PC-3 (cell line): ENCODE measurements at regions not wholly inside any gene's neighbourhood (a gene's known extent, or its start where the extent isn't known, plus 50 kb on each side); places are given as distances from the start of the nearest gene placed in this dataset.

ENCODE experiments used
- ATAC-seq: fragments of 200-7000 bp; cut with Tn5 transposase; 2 replicates; pipeline ENCODE4 v1.9.1; 2020; ENCODE audit warnings: mild to moderate bottlenecking, moderate library complexity
- BruUV-seq: library from RNA; stranded (reverse); fragments of 400-500 nt; replicated peaks from 2 replicates; lab custom pipeline; 2021; lab: Mats Ljungman, UMichigan
- CTCF ChIA-PET: fragments of 300-600 bp; sonication (Branson Sonifier 250); formaldehyde crosslinking; loops from one replicate; lab custom pipeline; 2022; ENCODE audit warnings: antibody characterized with exemption; lab: Charles Lee
- POLR2A ChIA-PET: fragments of 300-600 bp; sonication (Branson Sonifier 250); formaldehyde crosslinking; loops from one replicate; lab custom pipeline; 2022; ENCODE audit warnings: antibody characterized with exemption; ENCODE audit not compliant: unreplicated experiment; lab: Charles Lee
- DNase-seq: peaks from one replicate; pipeline ENCODE4 v3.0.0-alpha.2; 2015
- H2AFZ ChIP-seq: fragments of 300-600 bp; sonication (generic); 2 replicates; pipeline ENCODE4 v1.6.0; 2016; ENCODE audit warnings: antibody characterized with exemption, low read length
- H3F3A ChIP-seq: fragments of 300-600 bp; sonication (generic); one replicate; pipeline ENCODE4 v1.6.0; 2017; ENCODE audit warnings: antibody characterized with exemption, low read length, control low read depth, mild to moderate bottlenecking; ENCODE audit not compliant: unreplicated experiment
- H3K27ac ChIP-seq: fragments of 300-600 bp; sonication (generic); 2 replicates; pipeline ENCODE4 v1.5.1; 2016; ENCODE audit warnings: mild to moderate bottlenecking, low read length
- H3K27me3 ChIP-seq: fragments of 300-600 bp; sonication (generic); 2 replicates; pipeline ENCODE4 v1.6.1; 2016; ENCODE audit warnings: low read length, mixed read lengths
- H3K36me3 ChIP-seq: fragments of 300-600 bp; sonication (generic); 2 replicates; pipeline ENCODE4 v1.6.1; 2016; ENCODE audit warnings: low read depth, mixed run types, low read length, mixed read lengths
- H3K4me1 ChIP-seq: fragments of 300-600 bp; sonication (generic); 2 replicates; pipeline ENCODE4 v1.5.1; 2016; ENCODE audit warnings: low read length; ENCODE audit not compliant: insufficient read depth
- H3K4me2 ChIP-seq: fragments of 300-600 bp; sonication (generic); 2 replicates; pipeline ENCODE4 v1.6.0; 2016; ENCODE audit warnings: low read length
- H3K4me3 ChIP-seq: fragments of 300-600 bp; sonication (generic); 2 replicates; pipeline ENCODE4 v1.5.1; 2016; ENCODE audit warnings: mild to moderate bottlenecking, low read length, mixed read lengths
- H3K79me2 ChIP-seq: fragments of 300-600 bp; sonication (generic); 2 replicates; pipeline ENCODE4 v1.6.1; 2017; ENCODE audit warnings: low read length, mixed read lengths
- H3K9ac ChIP-seq: fragments of 300-600 bp; sonication (generic); 2 replicates; pipeline ENCODE4 v1.6.0; 2016; ENCODE audit warnings: mild to moderate bottlenecking, low read length
- H3K9me2 ChIP-seq: fragments of 300-600 bp; sonication (generic); replicated peaks from 2 replicates; pipeline ENCODE4 v1.6.1; 2016; ENCODE audit warnings: mixed run types, low read length, mixed read lengths
- H3K9me3 ChIP-seq: fragments of 300-600 bp; sonication (generic); 2 replicates; pipeline ENCODE4 v1.6.1; 2016; ENCODE audit warnings: low read length, mixed read lengths
- H4K20me1 ChIP-seq: fragments of 300-600 bp; sonication (generic); 2 replicates; pipeline ENCODE4 v1.6.1; 2016; ENCODE audit warnings: low read length, mixed read lengths
- CTCF ChIP-seq: fragments of 300-600 bp; sonication (generic); conservative IDR thresholded peaks from 2 replicates; pipeline ENCODE4 v1.5.1; 2017; ENCODE audit warnings: antibody characterized with exemption, low read depth, mild to moderate bottlenecking, low read length
- EZH2 ChIP-seq: fragments of 300-600 bp; sonication (generic); IDR thresholded peaks from one replicate; pipeline ENCODE4 v1.6.1; 2017; ENCODE audit warnings: antibody characterized with exemption, mild to moderate bottlenecking, low read length; ENCODE audit not compliant: unreplicated experiment
- EZH2phosphoT487 ChIP-seq: fragments of 300-600 bp; sonication (generic); IDR thresholded peaks from 2 replicates; pipeline ENCODE4 v1.6.1; 2018; ENCODE audit warnings: mild to moderate bottlenecking, antibody characterized with exemption, low read length, borderline replicate concordance
- intact Hi-C: fragments of 100-400 bp; cut with micrococcal nuclease; formaldehyde crosslinking; loops from 2 replicates; pipeline ENCODE4 v1.9.0; 2023

- Histone ChIP-seq H4K20me1 (no peaks in the 10 kb centered on the region), H3K4me1 (no peaks in the 10 kb centered on the region), H3K4me2 (no peak overlapping the region), H3K36me3 (no peaks in the 10 kb centered on the region), H2AFZ (no peak overlapping the region), H3K79me2 (no peaks in the 10 kb centered on the region), H3K27ac (no peak overlapping the region), H3K4me3 (no peak overlapping the region), H3K9me3 (no peaks in the 10 kb centered on the region), H3K27me3 (no peaks in the 10 kb centered on the region), H3K9ac (no peak overlapping the region), H3K9me2 (no peaks in the 10 kb centered on the region), H3F3A (no peaks in the 10 kb centered on the region)
- ChIA-PET POLR2A (no interaction called here), CTCF (no interaction called here)
- TF ChIP-seq EZH2 (no peak), EZH2phosphoT487 (no peak), CTCF (no peak)
- no peak for DNase-seq
- no TSS peak for BruUV-seq
- intact Hi-C loops, result no loop called here
- no peak for ATAC-seq
Observed at GRCh38 chr10:112886463-112886862, 63.6 kb upstream of the TCF7L2 start.

- H3K79me2 ChIP-seq, result no peaks in the 10 kb centered on the region
- H3K4me3 ChIP-seq, result no peak overlapping the region
- no peaks in the 10 kb centered on the region for H3F3A ChIP-seq
- TF ChIP-seq CTCF (no peak), EZH2phosphoT487 (no peak), EZH2 (no peak)
- H3K36me3 ChIP-seq, result no peaks in the 10 kb centered on the region
- H3K27ac ChIP-seq, result no peak overlapping the region
- H3K4me1 ChIP-seq, result no peaks in the 10 kb centered on the region
- no peaks in the 10 kb centered on the region for H4K20me1 ChIP-seq
- no peak overlapping the region for H3K9ac ChIP-seq
- no peaks in the 10 kb centered on the region for H3K27me3 ChIP-seq
- H2AFZ ChIP-seq, result no peak overlapping the region
- no peaks in the 10 kb centered on the region for H3K9me3 ChIP-seq
- H3K9me2 ChIP-seq, result no peaks in the 10 kb centered on the region
- intact Hi-C loops, result no loop called here
- CTCF ChIA-PET, result no interaction called here
- ATAC-seq (no peak), DNase-seq (no peak)
- no TSS peak for BruUV-seq
- no peak overlapping the region for H3K4me2 ChIP-seq
- POLR2A ChIA-PET, result no interaction called here
Observed at GRCh38 chr10:112887968-112888367, 62.1 kb upstream of the TCF7L2 start.

GRCh38 chr10:112895292-112895691, 54.8 kb upstream of the TCF7L2 start:
- no peak for DNase-seq
- Histone ChIP-seq H3K4me2 (no peak overlapping the region), H2AFZ (no peak overlapping the region), H3K4me1 (no peaks in the 10 kb centered on the region), H3K9ac (no peak overlapping the region), H3F3A (no peaks in the 10 kb centered on the region), H3K9me2 (no peaks in the 10 kb centered on the region), H3K27ac (no peak overlapping the region), H4K20me1 (no peaks in the 10 kb centered on the region), H3K4me3 (no peak overlapping the region), H3K36me3 (no peaks in the 10 kb centered on the region), H3K27me3 (no peaks in the 10 kb centered on the region), H3K79me2 (no peaks in the 10 kb centered on the region), H3K9me3 (no peaks in the 10 kb centered on the region)
- TF ChIP-seq EZH2phosphoT487 (no peak), EZH2 (no peak), CTCF (no peak)
- POLR2A ChIA-PET, result no interaction called here
- intact Hi-C loops, result no loop called here
- BruUV-seq, result no TSS peak
- CTCF ChIA-PET, result no interaction called here
- ATAC-seq, result no peak
